Fibroblast of skin of scalp (primary cell): ENCODE measurements at regions not wholly inside any gene's neighbourhood (a gene's known extent, or its start where the extent isn't known, plus 50 kb on each side); places are given as distances from the start of the nearest gene placed in this dataset.
A peak's percentile ranks its signal among the peaks of the same experiment; 100 is the strongest.
"Not testable (repeated sequence)": the region's sequence is repeated elsewhere in the genome, so short reads cannot be mapped to it uniquely, and the experiment has no call there.

Experiments
- DNase-seq: peaks from one replicate; pipeline ENCODE4 v3.0.0-alpha.2; 2013

- DNase-seq: no peak
Measured at GRCh38 chr3:106830334-106830733, 546.9 kb upstream of the CCDC54 start.

GRCh38 chr3:106836906-106837305 is 540.3 kb upstream of the CCDC54 start:
- DNase-seq: no peak

GRCh38 chr3:106837616-106838015 is 539.6 kb upstream of the CCDC54 start:
- no peak for DNase-seq

GRCh38 chr3:106839576-106840280 is 537.5 kb upstream of the CCDC54 start:
- DNase-seq: no peak

- DNase-seq: no peak
Measured at GRCh38 chr3:106840319-106840718, 536.9 kb upstream of the CCDC54 start.

GRCh38 chr3:106842151-106842550 is 535.1 kb upstream of the CCDC54 start:
- peak; percentile 45 for DNase-seq

GRCh38 chr3:106844638-106845037 is 532.6 kb upstream of the CCDC54 start:
- DNase-seq: no peak

GRCh38 chr3:106848099-106848498 is 529.1 kb upstream of the CCDC54 start:
- no peak for DNase-seq

- peak; percentile 89 for DNase-seq
Measured at GRCh38 chr3:106850437-106850836, 526.8 kb upstream of the CCDC54 start.

- not testable (repeated sequence) for DNase-seq
Measured at GRCh38 chr3:106858321-106858720, 518.9 kb upstream of the CCDC54 start.

GRCh38 chr3:106860182-106860581 is 517.1 kb upstream of the CCDC54 start:
- DNase-seq: peak; percentile 73

- peak; percentile 88 for DNase-seq
Measured at GRCh38 chr3:106862067-106862466, 515.2 kb upstream of the CCDC54 start.

- peak; percentile 72 for DNase-seq
Measured at GRCh38 chr3:106877627-106878026, 499.6 kb upstream of the CCDC54 start.

GRCh38 chr3:106880206-106880605 is 497.0 kb upstream of the CCDC54 start:
- no peak for DNase-seq

- DNase-seq: no peak
Measured at GRCh38 chr3:106881186-106881585, 496.1 kb upstream of the CCDC54 start.

- DNase-seq: no peak
Measured at GRCh38 chr3:106882297-106882696, 494.9 kb upstream of the CCDC54 start.

- DNase-seq: no peak
Measured at GRCh38 chr3:106906074-106906473, 471.2 kb upstream of the CCDC54 start.

GRCh38 chr3:106908181-106908938 is 468.9 kb upstream of the CCDC54 start:
- no peak for DNase-seq

GRCh38 chr3:106913111-106913698 is 464.0 kb upstream of the CCDC54 start:
- DNase-seq: peak; percentile 16

- no peak for DNase-seq
Measured at GRCh38 chr3:106913966-106914365, 463.3 kb upstream of the CCDC54 start.

GRCh38 chr3:106920609-106921008 is 456.6 kb upstream of the CCDC54 start:
- no peak for DNase-seq

GRCh38 chr3:106929081-106929480 is 448.2 kb upstream of the CCDC54 start:
- DNase-seq: no peak

GRCh38 chr3:106930086-106930485 is 447.2 kb upstream of the CCDC54 start:
- DNase-seq: peak; percentile 38

- DNase-seq: no peak
Measured at GRCh38 chr3:106931904-106932303, 445.3 kb upstream of the CCDC54 start.
